Mesothelial cell of epicardium (in vitro differentiated cells): ENCODE measurements at regions not wholly inside any gene's neighbourhood (a gene's known extent, or its start where the extent isn't known, plus 50 kb on each side); places are given as distances from the start of the nearest gene placed in this dataset.
"Not testable (repeated sequence)": the region's sequence is repeated elsewhere in the genome, so short reads cannot be mapped to it uniquely, and the experiment has no call there.

Experiments used
- DNase-seq, 2 experiments: peaks; one replicate each; pipeline ENCODE4 v3.0.0; 2021; ENCODE audit warnings: low spot score in 2 of 2; ENCODE audit not compliant: unreplicated experiment in 2 of 2
- H3K27ac Mint-ChIP-seq: 2 replicates; pipeline ENCODE4 v1.8.0; 2021; ENCODE audit warnings: mixed read lengths
- H3K27me3 Mint-ChIP-seq: 2 replicates; pipeline ENCODE4 v1.8.0; 2021; ENCODE audit warnings: low read depth, mixed read lengths
- H3K36me3 Mint-ChIP-seq: 2 replicates; pipeline ENCODE4 v1.8.0; 2021; ENCODE audit warnings: mixed read lengths
- H3K4me1 Mint-ChIP-seq: 2 replicates; pipeline ENCODE4 v1.8.0; 2021; ENCODE audit warnings: mixed read lengths
- H3K4me3 Mint-ChIP-seq: 2 replicates; pipeline ENCODE4 v1.8.0; 2021; ENCODE audit warnings: mild to moderate bottlenecking, moderate library complexity, mixed read lengths
- H3K9me3 Mint-ChIP-seq: 2 replicates; pipeline ENCODE4 v1.8.0; 2021; ENCODE audit warnings: mixed read lengths
- TF ChIP-seq, protein P1 (sequence below): fragments of 200-600 bp; sonication (generic); IDR thresholded peaks from one replicate; pipeline ENCODE4 v1.5.0; 2021; ENCODE audit warnings: antibody characterized with exemption; ENCODE audit not compliant: unreplicated experiment

DNA sequence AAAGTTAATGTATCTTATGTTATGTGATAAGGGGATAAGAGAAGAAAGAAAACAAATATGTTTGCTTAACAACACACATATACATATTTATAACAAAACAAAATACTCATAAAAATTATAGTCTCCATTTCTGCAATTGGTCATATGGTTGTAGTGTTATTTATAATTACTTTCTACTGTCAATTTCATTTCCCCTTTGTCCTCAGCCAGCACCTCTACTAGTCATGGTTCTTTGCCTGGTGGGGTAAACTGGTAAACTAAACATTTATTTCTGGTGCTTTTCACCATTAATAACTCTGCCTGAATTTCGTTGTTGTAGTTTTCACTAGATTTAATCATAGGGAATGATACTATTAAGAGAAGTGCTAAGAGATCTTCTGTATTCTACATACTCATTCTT, 88.0 kb upstream of the ALCAM start:
- Mint-ChIP-seq H3K27me3 (no peaks in the 10 kb centered on the region), H3K36me3 (no peaks in the 10 kb centered on the region), H3K9me3 (peaks cover 2% of the 10 kb centered on the region), H3K4me3 (no peak overlapping the region), H3K4me1 (peaks cover 29% of the 10 kb centered on the region), H3K27ac (no peak overlapping the region)
- no peak for DNase-seq
- TF ChIP-seq, protein P1, sequence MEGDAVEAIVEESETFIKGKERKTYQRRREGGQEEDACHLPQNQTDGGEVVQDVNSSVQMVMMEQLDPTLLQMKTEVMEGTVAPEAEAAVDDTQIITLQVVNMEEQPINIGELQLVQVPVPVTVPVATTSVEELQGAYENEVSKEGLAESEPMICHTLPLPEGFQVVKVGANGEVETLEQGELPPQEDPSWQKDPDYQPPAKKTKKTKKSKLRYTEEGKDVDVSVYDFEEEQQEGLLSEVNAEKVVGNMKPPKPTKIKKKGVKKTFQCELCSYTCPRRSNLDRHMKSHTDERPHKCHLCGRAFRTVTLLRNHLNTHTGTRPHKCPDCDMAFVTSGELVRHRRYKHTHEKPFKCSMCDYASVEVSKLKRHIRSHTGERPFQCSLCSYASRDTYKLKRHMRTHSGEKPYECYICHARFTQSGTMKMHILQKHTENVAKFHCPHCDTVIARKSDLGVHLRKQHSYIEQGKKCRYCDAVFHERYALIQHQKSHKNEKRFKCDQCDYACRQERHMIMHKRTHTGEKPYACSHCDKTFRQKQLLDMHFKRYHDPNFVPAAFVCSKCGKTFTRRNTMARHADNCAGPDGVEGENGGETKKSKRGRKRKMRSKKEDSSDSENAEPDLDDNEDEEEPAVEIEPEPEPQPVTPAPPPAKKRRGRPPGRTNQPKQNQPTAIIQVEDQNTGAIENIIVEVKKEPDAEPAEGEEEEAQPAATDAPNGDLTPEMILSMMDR, result no peak

DNA sequence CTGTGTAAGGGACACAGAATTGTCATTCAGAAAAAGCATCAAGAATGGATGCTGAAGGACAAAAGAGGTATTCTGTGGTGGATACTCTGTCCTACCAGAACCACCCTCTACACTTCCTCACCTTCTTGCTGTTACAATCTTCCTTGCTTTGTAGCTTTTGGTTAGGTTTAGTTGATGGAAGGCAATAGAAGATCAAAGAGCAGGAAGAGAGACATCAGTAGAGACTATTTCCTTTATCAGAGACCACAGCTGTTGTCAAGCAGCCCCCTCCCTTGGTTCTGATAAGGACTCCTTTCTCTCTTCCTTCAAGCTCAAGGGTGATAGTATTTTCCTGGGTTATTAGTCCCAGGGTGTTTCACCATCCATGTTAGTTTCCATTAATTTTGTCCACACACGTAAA, 84.7 kb upstream of the ALCAM start:
- TF ChIP-seq, protein P1, result no peak
- Mint-ChIP-seq H3K4me1 (peaks cover 8% of the 10 kb centered on the region), H3K36me3 (no peaks in the 10 kb centered on the region), H3K27me3 (no peaks in the 10 kb centered on the region), H3K9me3 (no peaks in the 10 kb centered on the region), H3K27ac (no peak overlapping the region), H3K4me3 (no peak overlapping the region)
- DNase-seq, result no peak

DNA sequence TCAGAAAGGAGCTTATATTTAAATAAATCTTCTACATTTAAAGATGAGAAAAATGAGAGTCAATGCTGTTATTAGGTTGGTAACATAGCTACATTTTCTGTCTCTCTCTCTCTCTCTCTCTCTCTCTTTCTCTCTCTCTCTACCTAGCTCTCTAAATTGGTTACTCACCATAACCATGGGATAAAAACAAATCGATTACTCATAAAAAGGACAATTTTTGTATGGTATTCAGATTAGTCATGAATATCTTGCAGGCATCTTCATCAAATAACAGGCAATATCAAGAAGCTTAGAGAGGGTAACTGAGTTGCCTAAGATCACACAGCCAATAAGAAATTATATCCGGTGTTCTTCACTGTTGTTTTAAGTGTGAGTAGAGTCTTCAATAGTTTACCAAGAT, 81.8 kb upstream of the ALCAM start:
- Mint-ChIP-seq H3K4me1 (peaks cover 8% of the 10 kb centered on the region), H3K4me3 (no peak overlapping the region), H3K27me3 (no peaks in the 10 kb centered on the region), H3K9me3 (peaks cover 2% of the 10 kb centered on the region), H3K36me3 (no peaks in the 10 kb centered on the region), H3K27ac (no peak overlapping the region)
- DNase-seq, result no peak
- TF ChIP-seq, protein P1, result no peak

DNA sequence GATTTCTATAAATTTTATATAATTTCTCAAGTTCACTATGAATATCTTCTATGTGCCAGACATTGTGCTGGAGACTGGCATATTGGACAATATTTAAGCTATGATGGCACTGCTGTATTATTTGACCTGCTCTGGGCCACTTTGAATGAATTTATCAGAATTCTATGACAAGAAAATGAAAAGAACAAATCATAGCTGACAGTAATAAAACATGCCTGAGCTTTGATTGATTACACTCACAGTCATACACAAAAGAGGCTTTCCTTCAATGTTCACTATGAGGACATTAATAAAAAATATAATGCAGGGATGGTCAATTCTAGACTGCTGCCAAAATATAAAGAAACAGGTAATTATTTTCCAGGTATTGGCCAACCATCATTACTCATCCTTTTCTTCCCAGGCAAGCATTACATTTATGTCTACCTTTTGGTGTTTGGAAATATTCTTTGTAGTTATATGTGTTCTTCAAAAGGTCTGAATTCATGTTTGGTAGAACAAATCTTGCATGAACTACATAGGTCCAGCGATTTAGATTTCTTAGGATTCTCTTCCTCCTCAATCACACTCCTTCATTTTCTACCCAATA, 81.0 kb upstream of the ALCAM start:
- Mint-ChIP-seq H3K4me3 (no peak overlapping the region), H3K36me3 (no peaks in the 10 kb centered on the region)
- TF ChIP-seq, protein P1, result no peak

DNA sequence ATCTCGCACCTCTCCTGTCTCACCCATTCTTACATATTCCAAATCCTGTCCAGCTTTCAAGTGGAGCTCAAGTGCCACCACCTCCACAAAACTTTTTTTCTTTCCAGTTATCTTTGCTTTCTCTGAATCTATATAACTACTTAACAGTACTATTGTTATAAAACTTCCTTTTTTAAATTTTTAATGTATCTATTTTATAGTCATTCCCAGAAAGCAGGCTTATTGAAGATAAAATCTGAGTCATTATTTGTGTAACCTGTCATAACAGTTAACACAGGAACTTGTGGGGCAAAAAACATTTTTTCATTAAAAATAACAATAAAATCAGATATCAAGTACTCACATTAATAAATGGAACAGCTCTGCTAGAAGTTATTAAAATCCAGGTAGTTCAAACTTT, 73.3 kb upstream of the ALCAM start:
- no peak overlapping the region for H3K4me3 Mint-ChIP-seq
- no peaks in the 10 kb centered on the region for H3K4me1 Mint-ChIP-seq
- H3K27me3 Mint-ChIP-seq, result no peaks in the 10 kb centered on the region
- DNase-seq, result no peak
- H3K27ac Mint-ChIP-seq, result no peak overlapping the region
- H3K36me3 Mint-ChIP-seq, result no peaks in the 10 kb centered on the region
- TF ChIP-seq, protein P1, result no peak
- peaks cover 16% of the 10 kb centered on the region for H3K9me3 Mint-ChIP-seq

More for the DNA sequence above, 81.0 kb upstream of the ALCAM start:
- Mint-ChIP-seq H3K4me1 (peaks cover 8% of the 10 kb centered on the region), H3K9me3 (peaks cover 8% of the 10 kb centered on the region), H3K27me3 (no peaks in the 10 kb centered on the region), H3K27ac (no peak overlapping the region)
- no peak for DNase-seq

DNA sequence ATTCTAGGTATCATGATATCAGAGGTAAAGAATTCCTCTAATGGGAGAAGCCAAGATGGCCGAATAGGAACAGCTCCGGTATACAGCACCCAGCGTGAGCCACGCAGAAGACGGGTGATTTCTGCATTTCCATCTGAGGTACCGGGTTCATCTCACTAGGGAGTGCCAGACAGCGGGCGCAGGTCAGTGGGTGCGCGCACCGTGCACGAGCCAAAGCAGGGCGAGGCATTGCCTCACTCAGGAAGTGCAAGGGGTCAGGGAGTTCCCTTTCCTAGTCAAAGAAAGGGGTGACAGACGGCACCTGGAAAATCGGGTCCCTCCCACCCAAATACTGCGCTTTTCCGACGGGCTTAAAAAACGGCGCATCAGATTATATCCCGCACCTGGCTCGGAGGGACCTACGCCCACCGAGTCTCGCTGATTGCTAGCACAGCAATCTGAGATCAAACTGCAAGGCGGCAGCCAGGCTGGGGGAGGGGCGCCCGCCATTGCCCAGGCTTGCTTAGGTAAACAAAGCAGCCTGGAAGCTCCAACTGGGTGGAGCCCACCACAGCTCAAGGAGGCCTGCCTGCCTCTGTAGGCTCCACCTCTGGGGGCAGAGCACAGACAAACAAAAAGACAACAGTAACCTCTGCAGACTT, 70.4 kb upstream of the ALCAM start:
- not testable (repeated sequence) for H3K4me1 Mint-ChIP-seq, H3K4me3 Mint-ChIP-seq, H3K36me3 Mint-ChIP-seq, H3K27me3 Mint-ChIP-seq, DNase-seq, H3K27ac Mint-ChIP-seq
- H3K9me3 Mint-ChIP-seq, result peaks cover 12% of the 10 kb centered on the region
